ENCODE measurements at regions not wholly inside any gene's neighbourhood (a gene's known extent, or its start where the extent isn't known, plus 50 kb on each side); places are given as distances from the start of the nearest gene placed in this dataset.
A peak's percentile ranks its signal among the peaks of the same experiment; 100 is the strongest.

- Histone ChIP-seq H3K36me3 (no peaks in the 10 kb centered on the region), H3K4me1 (no peaks in the 10 kb centered on the region), H3K9me3 (no peaks in the 10 kb centered on the region), H3K27me3 (no peaks in the 10 kb centered on the region), H3K4me3 (no peak overlapping the region), H3K27ac (no peak overlapping the region)
- TF ChIP-seq, protein P1, sequence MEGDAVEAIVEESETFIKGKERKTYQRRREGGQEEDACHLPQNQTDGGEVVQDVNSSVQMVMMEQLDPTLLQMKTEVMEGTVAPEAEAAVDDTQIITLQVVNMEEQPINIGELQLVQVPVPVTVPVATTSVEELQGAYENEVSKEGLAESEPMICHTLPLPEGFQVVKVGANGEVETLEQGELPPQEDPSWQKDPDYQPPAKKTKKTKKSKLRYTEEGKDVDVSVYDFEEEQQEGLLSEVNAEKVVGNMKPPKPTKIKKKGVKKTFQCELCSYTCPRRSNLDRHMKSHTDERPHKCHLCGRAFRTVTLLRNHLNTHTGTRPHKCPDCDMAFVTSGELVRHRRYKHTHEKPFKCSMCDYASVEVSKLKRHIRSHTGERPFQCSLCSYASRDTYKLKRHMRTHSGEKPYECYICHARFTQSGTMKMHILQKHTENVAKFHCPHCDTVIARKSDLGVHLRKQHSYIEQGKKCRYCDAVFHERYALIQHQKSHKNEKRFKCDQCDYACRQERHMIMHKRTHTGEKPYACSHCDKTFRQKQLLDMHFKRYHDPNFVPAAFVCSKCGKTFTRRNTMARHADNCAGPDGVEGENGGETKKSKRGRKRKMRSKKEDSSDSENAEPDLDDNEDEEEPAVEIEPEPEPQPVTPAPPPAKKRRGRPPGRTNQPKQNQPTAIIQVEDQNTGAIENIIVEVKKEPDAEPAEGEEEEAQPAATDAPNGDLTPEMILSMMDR (IDR thresholded peaks at IDR 0.05): no peak
- ATAC-seq (no peak), DNase-seq (no peak)
- intact Hi-C loops (cut with DNase I): no loop called here
Observed at GRCh38 chr12:86543716-86544115, 287.5 kb upstream of the MGAT4C start.

- ATAC-seq: no peak
- H3K4me3 ChIP-seq: no peak overlapping the region
- H3K27ac ChIP-seq: no peak overlapping the region
- H3K9me3 ChIP-seq: no peaks in the 10 kb centered on the region
- H3K4me1 ChIP-seq: no peaks in the 10 kb centered on the region
- intact Hi-C loops (cut with DNase I): no loop called here
- no peaks in the 10 kb centered on the region for H3K36me3 ChIP-seq
- DNase-seq: no peak
- TF ChIP-seq, protein P1 (IDR thresholded peaks at IDR 0.05): no peak
- H3K27me3 ChIP-seq: no peaks in the 10 kb centered on the region
Observed at GRCh38 chr12:86530996-86531655, 274.9 kb upstream of the MGAT4C start.

DNA sequence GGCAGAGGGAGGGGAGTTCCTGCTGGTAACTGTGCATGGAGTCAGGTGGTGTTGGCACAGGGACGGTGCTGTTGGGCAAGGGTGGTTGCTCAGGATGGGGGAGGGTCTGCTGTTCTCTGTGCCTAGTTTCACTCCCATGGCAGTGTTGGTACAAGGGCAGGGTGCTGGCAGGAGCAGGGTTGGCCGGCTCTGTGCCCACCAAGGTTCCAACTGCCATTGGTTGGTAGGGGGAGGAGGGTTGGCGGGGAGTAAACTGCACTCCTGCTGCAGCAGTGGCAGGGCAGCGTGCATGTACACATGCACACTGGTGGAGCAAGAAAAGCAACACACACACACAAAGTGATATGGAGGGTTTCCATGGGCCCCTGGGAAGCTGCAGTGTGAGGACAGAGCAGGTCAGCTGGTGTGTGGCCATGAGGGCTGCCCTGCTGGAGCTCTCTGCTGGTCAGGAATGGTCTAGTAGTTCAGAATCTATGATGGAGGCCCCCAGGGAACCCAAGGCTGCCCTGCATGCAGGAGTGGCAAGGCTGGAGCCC lies 269.9 kb upstream of the MGAT4C start:
- intact Hi-C loops (cut with DNase I): no loop called here
- ATAC-seq (peak; percentile 16), DNase-seq (no peak)
- TF ChIP-seq, protein P1 (IDR thresholded peaks at IDR 0.05): no peak
- Histone ChIP-seq H3K27me3 (no peaks in the 10 kb centered on the region), H3K4me3 (no peak overlapping the region), H3K27ac (no peak overlapping the region), H3K36me3 (no peaks in the 10 kb centered on the region), H3K9me3 (no peaks in the 10 kb centered on the region), H3K4me1 (no peaks in the 10 kb centered on the region)

DNA sequence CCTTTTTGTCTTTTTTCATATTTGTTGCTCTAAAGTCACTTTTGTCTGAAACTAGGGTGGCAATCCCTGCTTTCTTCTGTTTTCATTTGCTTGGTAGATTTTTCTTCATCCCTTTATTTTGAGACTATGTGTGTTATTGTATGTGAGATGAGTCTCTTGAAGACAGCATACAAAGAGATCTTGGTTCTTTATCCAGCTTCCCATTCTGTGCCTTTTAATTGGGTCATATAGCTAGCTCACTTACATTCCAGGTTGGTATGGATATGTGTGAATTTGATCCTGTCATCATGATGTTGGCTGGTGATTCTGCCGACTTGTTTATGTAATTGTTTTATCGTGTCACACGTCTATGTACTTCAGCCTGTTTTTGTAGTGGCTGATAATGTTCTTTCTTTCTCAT lies 267.7 kb upstream of the MGAT4C start:
- TF ChIP-seq, protein P1 (IDR thresholded peaks at IDR 0.05): no peak
- Histone ChIP-seq H3K4me3 (no peak overlapping the region), H3K36me3 (no peaks in the 10 kb centered on the region), H3K9me3 (no peaks in the 10 kb centered on the region), H3K27me3 (no peaks in the 10 kb centered on the region), H3K27ac (no peak overlapping the region), H3K4me1 (no peaks in the 10 kb centered on the region)
- ATAC-seq (no peak), DNase-seq (no peak)
- intact Hi-C loops (cut with DNase I): no loop called here

- Histone ChIP-seq H3K4me3 (no peak overlapping the region), H3K9me3 (no peaks in the 10 kb centered on the region), H3K27me3 (no peaks in the 10 kb centered on the region), H3K4me1 (no peaks in the 10 kb centered on the region), H3K27ac (no peak overlapping the region), H3K36me3 (no peaks in the 10 kb centered on the region)
- ATAC-seq (no peak), DNase-seq (no peak)
- TF ChIP-seq, protein P1 (IDR thresholded peaks at IDR 0.05): no peak
- intact Hi-C loops (cut with DNase I): no loop called here
Observed at GRCh38 chr12:86521870-86522269, 265.7 kb upstream of the MGAT4C start.

Measured in upper lobe of right lung (tissue), 1 donor.